ENCODE measurements at regions not wholly inside any gene's neighbourhood (a gene's known extent, or its start where the extent isn't known, plus 50 kb on each side); places are given as distances from the start of the nearest gene placed in this dataset.

- TF ChIP-seq, protein P1, sequence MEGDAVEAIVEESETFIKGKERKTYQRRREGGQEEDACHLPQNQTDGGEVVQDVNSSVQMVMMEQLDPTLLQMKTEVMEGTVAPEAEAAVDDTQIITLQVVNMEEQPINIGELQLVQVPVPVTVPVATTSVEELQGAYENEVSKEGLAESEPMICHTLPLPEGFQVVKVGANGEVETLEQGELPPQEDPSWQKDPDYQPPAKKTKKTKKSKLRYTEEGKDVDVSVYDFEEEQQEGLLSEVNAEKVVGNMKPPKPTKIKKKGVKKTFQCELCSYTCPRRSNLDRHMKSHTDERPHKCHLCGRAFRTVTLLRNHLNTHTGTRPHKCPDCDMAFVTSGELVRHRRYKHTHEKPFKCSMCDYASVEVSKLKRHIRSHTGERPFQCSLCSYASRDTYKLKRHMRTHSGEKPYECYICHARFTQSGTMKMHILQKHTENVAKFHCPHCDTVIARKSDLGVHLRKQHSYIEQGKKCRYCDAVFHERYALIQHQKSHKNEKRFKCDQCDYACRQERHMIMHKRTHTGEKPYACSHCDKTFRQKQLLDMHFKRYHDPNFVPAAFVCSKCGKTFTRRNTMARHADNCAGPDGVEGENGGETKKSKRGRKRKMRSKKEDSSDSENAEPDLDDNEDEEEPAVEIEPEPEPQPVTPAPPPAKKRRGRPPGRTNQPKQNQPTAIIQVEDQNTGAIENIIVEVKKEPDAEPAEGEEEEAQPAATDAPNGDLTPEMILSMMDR (IDR thresholded peaks at IDR 0.05; ENCODE audit: low read depth, low read length), result no peak
- TF ChIP-seq POLR2A (IDR thresholded peaks at IDR 0.05; ENCODE audit: extremely low read depth, insufficient read length) (no peak), MYC (IDR thresholded peaks at IDR 0.05; ENCODE audit: low read depth, low read length) (no peak)
Observed at GRCh38 chr11:39651857-39652461, 1807.5 kb downstream of the LRRC4C start.
